ENCODE measurements at regions not wholly inside any gene's neighbourhood (a gene's known extent, or its start where the extent isn't known, plus 50 kb on each side); places are given as distances from the start of the nearest gene placed in this dataset.

- DNase-seq (ENCODE audit: extremely low spot score) = no peak
- H3K36me3 ChIP-seq (ENCODE audit: insufficient read depth) = no peaks in the 10 kb centered on the region
- H3K4me3 ChIP-seq (ENCODE audit: low read depth, low read length) = no peak overlapping the region
- H3K4me1 ChIP-seq (ENCODE audit: insufficient read depth) = no peaks in the 10 kb centered on the region
- WGBS = 93% methylated on average over 4 of the region's 4 CpGs
- no peak overlapping the region for H3K27ac ChIP-seq (ENCODE audit: low read depth)
Observed at GRCh38 chr15:29589975-29590374, 232.3 kb downstream of the TJP1 start.

GRCh38 chr15:29589416-29589815 lies 232.9 kb downstream of the TJP1 start:
- H3K27ac ChIP-seq (ENCODE audit: low read depth) = no peak overlapping the region
- 22% methylated on average over 9 of the region's 9 CpGs for WGBS
- no peaks in the 10 kb centered on the region for H3K36me3 ChIP-seq (ENCODE audit: insufficient read depth)
- H3K4me3 ChIP-seq (ENCODE audit: low read depth, low read length) = no peak overlapping the region
- no peak for DNase-seq (ENCODE audit: extremely low spot score)
- no peaks in the 10 kb centered on the region for H3K4me1 ChIP-seq (ENCODE audit: insufficient read depth)

DNA sequence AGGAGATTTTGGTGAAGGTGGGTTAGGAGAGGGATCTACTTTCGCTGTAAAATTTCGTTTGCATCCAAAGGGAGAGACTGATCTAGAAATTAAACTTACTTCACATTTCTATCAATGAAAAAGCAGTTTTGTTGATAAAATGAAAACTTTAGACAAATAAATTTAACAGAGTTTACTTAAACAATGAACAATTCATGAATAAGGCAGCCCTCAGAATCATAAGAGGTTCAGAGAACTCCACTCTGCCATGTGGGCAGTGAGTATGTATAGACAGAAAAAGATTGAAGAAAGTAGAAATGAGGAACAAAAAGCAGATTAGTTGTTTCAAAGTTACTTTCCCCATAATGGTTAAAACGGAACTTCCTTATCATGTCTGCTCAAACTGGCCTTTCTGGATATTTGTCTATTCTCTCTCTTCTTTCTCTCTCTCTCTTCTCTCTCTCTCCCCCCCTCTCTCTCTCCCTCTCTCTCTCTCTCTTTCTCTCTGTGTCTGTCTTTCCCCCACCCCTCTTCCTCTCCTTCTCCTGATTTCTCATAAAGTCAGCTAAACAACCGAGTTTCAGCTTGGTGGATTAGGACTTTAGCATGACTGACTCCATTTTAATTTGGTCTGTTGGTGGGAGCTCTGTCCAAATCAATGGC lies 248.9 kb downstream of the TJP1 start:
- WGBS = 84% methylated on average over 4 of the region's 4 CpGs
- no peak for DNase-seq (ENCODE audit: extremely low spot score)
- H3K36me3 ChIP-seq (ENCODE audit: insufficient read depth) = no peaks in the 10 kb centered on the region
- no peak overlapping the region for H3K4me3 ChIP-seq (ENCODE audit: low read depth, low read length)
- no peak overlapping the region for H3K27ac ChIP-seq (ENCODE audit: low read depth)
- H3K4me1 ChIP-seq (ENCODE audit: insufficient read depth) = no peaks in the 10 kb centered on the region

- Histone ChIP-seq H3K4me1 (ENCODE audit: insufficient read depth) (no peaks in the 10 kb centered on the region), H3K4me3 (ENCODE audit: low read depth, low read length) (no peak overlapping the region), H3K27ac (ENCODE audit: low read depth) (no peak overlapping the region), H3K36me3 (ENCODE audit: insufficient read depth) (no peaks in the 10 kb centered on the region)
- peak; percentile 15 for DNase-seq (ENCODE audit: extremely low spot score)
- WGBS = 2% methylated on average over 14 of the region's 14 CpGs
Observed at GRCh38 chr15:29571792-29572431, 250.4 kb downstream of the TJP1 start.

- H3K27ac ChIP-seq (ENCODE audit: low read depth) = no peak overlapping the region
- H3K4me3 ChIP-seq (ENCODE audit: low read depth, low read length) = peak overlapping the region; percentile 59
- no peaks in the 10 kb centered on the region for H3K36me3 ChIP-seq (ENCODE audit: insufficient read depth)
- peak; percentile 11 for DNase-seq (ENCODE audit: extremely low spot score)
- no peaks in the 10 kb centered on the region for H3K4me1 ChIP-seq (ENCODE audit: insufficient read depth)
- WGBS = under 1% methylated on average over 84 of the region's 85 CpGs
Observed at GRCh38 chr15:29570948-29571791, 251.1 kb downstream of the TJP1 start.

- Histone ChIP-seq H3K4me3 (ENCODE audit: low read depth, low read length) (peak overlapping the region; percentile 59), H3K4me1 (ENCODE audit: insufficient read depth) (no peaks in the 10 kb centered on the region), H3K27ac (ENCODE audit: low read depth) (no peak overlapping the region), H3K36me3 (ENCODE audit: insufficient read depth) (no peaks in the 10 kb centered on the region)
- no peak for DNase-seq (ENCODE audit: extremely low spot score)
- WGBS = under 1% methylated on average over 135 of the region's 135 CpGs
Observed at GRCh38 chr15:29570121-29570947, 251.9 kb downstream of the TJP1 start.

DNA sequence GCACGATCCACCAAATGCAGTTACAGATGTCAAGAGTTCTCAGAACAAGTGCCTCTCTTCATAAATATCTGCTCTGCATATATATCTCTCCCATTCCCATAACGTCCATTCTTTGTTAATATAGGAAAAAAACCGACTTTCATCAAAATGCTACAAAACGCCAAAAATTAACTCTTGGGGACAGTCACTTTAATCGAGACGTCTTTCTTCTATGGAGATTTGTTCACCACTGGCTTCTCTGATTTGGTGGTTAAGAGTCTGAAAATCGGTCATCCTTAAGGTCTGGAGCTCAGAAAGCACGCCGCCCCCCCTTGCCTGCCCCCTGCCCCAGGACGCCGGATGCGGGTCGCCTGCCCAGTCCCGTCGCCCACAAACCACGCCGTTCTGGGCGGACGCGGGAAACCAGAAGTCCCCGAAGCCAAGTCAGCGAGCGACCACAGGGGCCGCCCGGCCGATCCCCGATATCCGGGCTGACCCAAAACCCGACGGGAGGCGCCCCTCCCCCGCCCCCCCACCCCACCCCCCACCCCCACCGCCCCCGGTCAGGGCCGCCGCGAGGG lies 252.7 kb downstream of the TJP1 start:
- Histone ChIP-seq H3K4me1 (ENCODE audit: insufficient read depth) (no peaks in the 10 kb centered on the region), H3K27ac (ENCODE audit: low read depth) (no peak overlapping the region), H3K4me3 (ENCODE audit: low read depth, low read length) (peak overlapping the region; percentile 59), H3K36me3 (ENCODE audit: insufficient read depth) (no peaks in the 10 kb centered on the region)
- DNase-seq (ENCODE audit: extremely low spot score) = no peak
- WGBS = 3% methylated on average over 34 of the region's 37 CpGs

- no peak overlapping the region for H3K4me3 ChIP-seq (ENCODE audit: low read depth, low read length)
- DNase-seq (ENCODE audit: extremely low spot score) = peak; percentile 13
- no peaks in the 10 kb centered on the region for H3K4me1 ChIP-seq (ENCODE audit: insufficient read depth)
- H3K27ac ChIP-seq (ENCODE audit: low read depth) = no peak overlapping the region
- 47% methylated on average over 9 of the region's 9 CpGs for WGBS
- no peaks in the 10 kb centered on the region for H3K36me3 ChIP-seq (ENCODE audit: insufficient read depth)
Observed at GRCh38 chr15:29568840-29569532, 253.3 kb downstream of the TJP1 start.

DNA sequence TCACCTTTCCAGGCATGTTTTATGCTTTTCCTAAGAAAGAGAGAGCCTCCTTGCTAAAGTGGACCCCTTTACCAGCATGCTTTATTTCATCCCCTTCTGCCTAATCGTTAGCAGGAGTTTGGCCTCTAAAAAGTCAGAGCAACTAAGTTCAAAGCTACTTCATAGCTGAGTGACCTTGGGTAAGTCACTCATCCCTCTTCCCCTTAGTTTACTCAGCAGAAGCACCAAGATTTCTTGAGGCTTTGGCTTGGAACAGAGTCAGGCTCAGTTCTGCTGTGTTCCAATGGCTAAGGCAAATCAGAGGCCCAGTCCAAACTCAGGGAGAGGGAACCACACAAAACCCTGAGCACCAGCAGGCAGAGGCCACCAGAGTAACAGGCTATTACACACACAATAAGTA lies 254.9 kb downstream of the TJP1 start:
- H3K36me3 ChIP-seq (ENCODE audit: insufficient read depth) = no peaks in the 10 kb centered on the region
- H3K4me1 ChIP-seq (ENCODE audit: insufficient read depth) = no peaks in the 10 kb centered on the region
- no peak overlapping the region for H3K4me3 ChIP-seq (ENCODE audit: low read depth, low read length)
- 87% methylated on average over 1 of the region's 1 CpG for WGBS
- no peak for DNase-seq (ENCODE audit: extremely low spot score)
- no peak overlapping the region for H3K27ac ChIP-seq (ENCODE audit: low read depth)

DNA sequence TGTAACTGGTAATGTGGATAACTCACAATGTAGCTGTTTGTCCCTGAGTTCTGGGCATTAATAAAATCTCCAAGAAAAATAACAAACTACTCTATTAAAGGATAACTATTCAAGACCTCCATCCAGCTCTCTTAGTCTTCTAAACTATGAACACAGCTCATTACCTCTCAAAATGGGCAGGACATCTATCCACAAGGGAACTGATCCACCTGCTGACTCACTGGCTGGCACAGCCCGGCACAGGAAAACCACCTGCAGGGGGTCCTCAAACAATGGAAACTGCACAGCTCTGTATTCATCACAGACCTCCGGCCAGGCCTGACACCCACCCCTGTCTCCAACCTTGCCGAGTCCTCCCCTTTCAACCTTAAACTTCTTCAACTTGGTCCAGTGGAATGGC lies 255.4 kb downstream of the TJP1 start:
- Histone ChIP-seq H3K4me1 (ENCODE audit: insufficient read depth) (no peaks in the 10 kb centered on the region), H3K27ac (ENCODE audit: low read depth) (no peak overlapping the region), H3K4me3 (ENCODE audit: low read depth, low read length) (no peak overlapping the region), H3K36me3 (ENCODE audit: insufficient read depth) (no peaks in the 10 kb centered on the region)
- WGBS = 89% methylated on average over 3 of the region's 3 CpGs
- no peak for DNase-seq (ENCODE audit: extremely low spot score)

DNA sequence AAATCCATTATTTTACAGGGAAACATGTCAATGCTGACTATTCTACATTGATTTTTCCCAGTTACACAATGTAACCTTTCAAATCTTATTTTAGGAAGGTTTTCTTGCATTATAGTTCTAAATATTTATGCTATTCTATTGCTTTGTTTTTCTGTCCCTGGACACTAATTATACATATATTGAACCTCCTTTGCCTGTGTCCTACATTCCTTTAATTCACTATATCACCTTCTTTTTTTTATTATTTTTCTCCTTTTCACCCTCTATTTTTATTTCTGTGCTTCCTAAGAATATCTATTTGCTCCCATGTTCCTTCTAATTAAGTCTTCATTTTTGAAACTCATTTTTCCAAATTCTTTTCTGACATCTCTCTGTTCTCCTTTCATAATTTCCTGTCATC lies 259.2 kb downstream of the TJP1 start:
- Histone ChIP-seq H3K27ac (ENCODE audit: low read depth) (no peak overlapping the region), H3K4me1 (ENCODE audit: insufficient read depth) (no peaks in the 10 kb centered on the region), H3K4me3 (ENCODE audit: low read depth, low read length) (no peak overlapping the region), H3K36me3 (ENCODE audit: insufficient read depth) (no peaks in the 10 kb centered on the region)
- no peak for DNase-seq (ENCODE audit: extremely low spot score)

GRCh38 chr15:29560896-29561295 lies 261.4 kb downstream of the TJP1 start:
- no peak overlapping the region for H3K27ac ChIP-seq (ENCODE audit: low read depth)
- no peaks in the 10 kb centered on the region for H3K36me3 ChIP-seq (ENCODE audit: insufficient read depth)
- H3K4me3 ChIP-seq (ENCODE audit: low read depth, low read length) = no peak overlapping the region
- no peak for DNase-seq (ENCODE audit: extremely low spot score)
- WGBS = 93% methylated on average over 2 of the region's 2 CpGs
- H3K4me1 ChIP-seq (ENCODE audit: insufficient read depth) = no peaks in the 10 kb centered on the region

GRCh38 chr15:29558261-29558660 lies 264.0 kb downstream of the TJP1 start:
- DNase-seq (ENCODE audit: extremely low spot score) = no peak
- WGBS = 94% methylated on average over 9 of the region's 9 CpGs
- Histone ChIP-seq H3K27ac (ENCODE audit: low read depth) (no peak overlapping the region), H3K4me3 (ENCODE audit: low read depth, low read length) (no peak overlapping the region), H3K36me3 (ENCODE audit: insufficient read depth) (no peaks in the 10 kb centered on the region), H3K4me1 (ENCODE audit: insufficient read depth) (no peaks in the 10 kb centered on the region)

All from urinary bladder (tissue), 3 donors.